Thyroid gland (tissue), 4 donors: ENCODE measurements at regions not wholly inside any gene's neighbourhood (a gene's known extent, or its start where the extent isn't known, plus 50 kb on each side); places are given as distances from the start of the nearest gene placed in this dataset.

ENCODE experiments used
- DNase-seq, 2 donors: peaks; one replicate each; pipeline ENCODE4 v3.0.0-alpha.2; 2019
- H3K27ac ChIP-seq, 3 donors: fragments of 200-600 bp; sonication (generic); 1 replicate in 2 of 3; 2 replicates in 1 of 3; pipeline ENCODE4 v1.5.1; 2016 to 2019; ENCODE audit warnings: mild to moderate bottlenecking in 1 of 3, moderate library complexity in 1 of 3
- H3K27me3 ChIP-seq: fragments of 200-600 bp; sonication (generic); one replicate; pipeline ENCODE4 v1.5.1; 2019
- H3K36me3 ChIP-seq, 2 donors: fragments of 200-600 bp; sonication (generic); one replicate each; pipeline ENCODE4 v1.5.1; 2016 to 2019
- H3K4me1 ChIP-seq, 2 donors: fragments of 200-600 bp; sonication (generic); one replicate each; pipeline ENCODE4 v1.5.1; 2017 to 2019
- H3K4me3 ChIP-seq, 3 donors: fragments of 200-600 bp; sonication (generic); replicated peaks in 1 of 3; 1 replicate in 2 of 3; 2 replicates in 1 of 3; pipeline ENCODE4 v1.5.1; 2016; ENCODE audit warnings: mild to moderate bottlenecking in 1 of 3
- H3K9me3 ChIP-seq: fragments of 200-600 bp; sonication (generic); one replicate; pipeline ENCODE4 v1.5.1; 2017
- POLR2A ChIP-seq, 2 donors: fragments of 450-650 bp; IDR thresholded peaks; one replicate each; pipeline ENCODE4 v1.6.1; 2017; ENCODE audit warnings: antibody characterized with exemption in 2 of 2, mild to moderate bottlenecking in 2 of 2, moderate library complexity in 1 of 2
- WGBS, 2 donors: methylation state at CpG; one replicate each; pipeline ENCODE4 v1.1.5; 2017; 5-methylcytosine and 5-hydroxymethylcytosine counted together
- intact Hi-C: fragments of 100-400 bp; cut with DNase I; formaldehyde crosslinking; loops from one replicate; pipeline ENCODE4 v1.15.1; 2023
- TF ChIP-seq, protein P1 (sequence below), 6 experiments: fragments of 200-600 bp in 3 of 6; fragments of 450-650 bp in 3 of 6; sonication (generic) in 3 of 6; IDR thresholded peaks; one replicate each; pipeline ENCODE4 v1.5.1; 2016 to 2019; ENCODE audit warnings: antibody characterized with exemption in 6 of 6, mild to moderate bottlenecking in 2 of 6, inconsistent platforms in 1 of 6, moderate library complexity in 1 of 6

DNA sequence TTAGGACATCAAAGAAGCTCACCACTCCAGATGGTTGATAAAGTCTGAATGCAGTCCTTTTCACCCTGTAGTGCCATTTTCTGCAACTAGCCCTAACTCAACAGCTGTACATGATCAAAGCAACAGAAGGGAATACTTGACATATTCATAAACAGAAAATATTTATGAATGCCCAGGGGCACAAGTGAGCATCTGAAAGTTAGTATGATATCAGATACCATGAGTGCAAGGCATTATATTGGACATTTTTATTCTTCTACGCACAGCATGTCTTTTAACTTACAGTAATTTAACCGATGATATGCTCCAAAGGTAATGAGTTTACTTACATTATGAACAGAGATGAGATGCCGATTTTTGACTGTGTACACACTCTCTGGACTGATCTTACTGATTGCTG, 142.0 kb downstream of the MCHR2 start:
- Histone ChIP-seq H3K9me3 (no peaks in the 10 kb centered on the region), H3K36me3 (no peaks in the 10 kb centered on the region), H3K4me1 (no peaks in the 10 kb centered on the region), H3K4me3 (no peak overlapping the region), H3K27ac (no peak overlapping the region), H3K27me3 (no peaks in the 10 kb centered on the region)
- DNase-seq, result no peak
- TF ChIP-seq, protein P1, sequence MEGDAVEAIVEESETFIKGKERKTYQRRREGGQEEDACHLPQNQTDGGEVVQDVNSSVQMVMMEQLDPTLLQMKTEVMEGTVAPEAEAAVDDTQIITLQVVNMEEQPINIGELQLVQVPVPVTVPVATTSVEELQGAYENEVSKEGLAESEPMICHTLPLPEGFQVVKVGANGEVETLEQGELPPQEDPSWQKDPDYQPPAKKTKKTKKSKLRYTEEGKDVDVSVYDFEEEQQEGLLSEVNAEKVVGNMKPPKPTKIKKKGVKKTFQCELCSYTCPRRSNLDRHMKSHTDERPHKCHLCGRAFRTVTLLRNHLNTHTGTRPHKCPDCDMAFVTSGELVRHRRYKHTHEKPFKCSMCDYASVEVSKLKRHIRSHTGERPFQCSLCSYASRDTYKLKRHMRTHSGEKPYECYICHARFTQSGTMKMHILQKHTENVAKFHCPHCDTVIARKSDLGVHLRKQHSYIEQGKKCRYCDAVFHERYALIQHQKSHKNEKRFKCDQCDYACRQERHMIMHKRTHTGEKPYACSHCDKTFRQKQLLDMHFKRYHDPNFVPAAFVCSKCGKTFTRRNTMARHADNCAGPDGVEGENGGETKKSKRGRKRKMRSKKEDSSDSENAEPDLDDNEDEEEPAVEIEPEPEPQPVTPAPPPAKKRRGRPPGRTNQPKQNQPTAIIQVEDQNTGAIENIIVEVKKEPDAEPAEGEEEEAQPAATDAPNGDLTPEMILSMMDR (IDR thresholded peaks at IDR 0.05), result no peak
- no peak for TF ChIP-seq POLR2A (IDR thresholded peaks at IDR 0.05)
- whole genome bisulfite sequencing, 2 donors, result 90 to 91% methylated on average over 3 of the region's 3 CpGs
- intact Hi-C loops, result no loop called here

DNA sequence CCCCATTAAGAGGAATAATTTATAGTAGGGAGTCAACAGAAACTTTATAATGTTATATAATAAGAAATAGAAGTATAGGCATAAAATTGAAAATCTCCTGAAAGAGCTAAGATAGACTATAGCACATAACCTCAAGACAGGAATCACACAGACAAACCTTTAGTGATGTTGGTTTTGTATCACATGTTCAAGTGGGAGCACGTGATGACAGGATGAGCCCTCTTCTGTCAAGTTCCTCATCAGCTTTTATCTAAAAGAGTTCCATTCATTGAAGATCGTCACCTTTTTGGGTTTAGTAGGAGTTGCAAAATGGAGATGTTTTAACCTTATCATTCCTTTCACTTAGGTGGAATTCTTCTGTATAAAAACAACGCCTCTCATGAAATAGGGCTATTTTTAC, 127.0 kb downstream of the MCHR2 start:
- no peak for DNase-seq
- Histone ChIP-seq H3K27ac (no peak overlapping the region), H3K4me1 (no peaks in the 10 kb centered on the region), H3K9me3 (no peaks in the 10 kb centered on the region), H3K36me3 (no peaks in the 10 kb centered on the region), H3K27me3 (no peaks in the 10 kb centered on the region), H3K4me3 (no peak overlapping the region)
- no peak for TF ChIP-seq POLR2A (IDR thresholded peaks at IDR 0.05)
- TF ChIP-seq, protein P1 (IDR thresholded peaks at IDR 0.05), result no peak
- WGBS, 2 donors, result 30 to 31% methylated on average over 3 of the region's 3 CpGs
- intact Hi-C loops, result no loop called here

DNA sequence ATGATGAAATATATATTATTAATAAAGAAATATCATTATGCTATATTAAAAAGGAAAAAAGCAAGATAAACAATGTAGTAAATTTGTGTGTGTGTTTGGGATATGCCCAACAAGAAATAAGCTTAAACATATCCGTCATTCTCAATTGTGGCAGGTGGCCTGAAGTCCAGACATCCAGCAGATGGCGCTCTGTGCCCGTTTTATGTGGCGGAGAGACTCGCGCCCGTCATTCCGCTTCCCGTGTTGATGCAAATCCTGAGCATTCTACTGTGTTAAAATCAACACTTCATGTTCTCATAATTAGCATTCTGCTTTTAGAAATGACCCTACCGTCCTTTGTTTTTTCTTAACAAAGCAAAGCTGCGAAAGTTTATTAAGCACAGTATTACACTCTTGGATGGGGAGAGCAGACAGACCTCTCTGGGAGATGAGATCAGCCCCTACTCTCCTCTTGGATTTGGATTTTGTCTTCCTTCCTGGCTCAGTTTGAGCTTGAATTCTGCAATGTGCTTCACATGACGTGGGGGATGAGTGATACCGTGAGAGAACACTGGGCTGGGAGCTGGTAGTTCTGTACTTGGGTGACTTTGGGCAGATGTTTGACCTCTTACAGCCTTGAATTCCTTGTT, 125.8 kb downstream of the MCHR2 start:
- intact Hi-C loops, result no loop called here
- Histone ChIP-seq H3K4me1 (no peaks in the 10 kb centered on the region), H3K27ac (no peak overlapping the region), H3K9me3 (no peaks in the 10 kb centered on the region), H3K27me3 (no peaks in the 10 kb centered on the region), H3K36me3 (no peaks in the 10 kb centered on the region), H3K4me3 (no peak overlapping the region)
- WGBS, 2 donors, result 13 to 20% methylated on average over 13 of the region's 13 CpGs
- peak; percentile 51 to 61 for DNase-seq
- no peak for TF ChIP-seq POLR2A (IDR thresholded peaks at IDR 0.05)
- TF ChIP-seq, protein P1 (IDR thresholded peaks at IDR 0.05), result peak in 5 of 6 experiments; percentile 23 to 73 (median 42)
